Keratinocyte (primary cell): ENCODE measurements at regions not wholly inside any gene's neighbourhood (a gene's known extent, or its start where the extent isn't known, plus 50 kb on each side); places are given as distances from the start of the nearest gene placed in this dataset.

ENCODE experiments used
- EZH2 ChIP-seq: IDR thresholded peaks from one replicate; pipeline ENCODE4 v1.6.1; 2012; ENCODE audit warnings: inconsistent platforms, mild to moderate bottlenecking, low read length, moderate library complexity
- TF ChIP-seq, protein P1 (sequence below), 3 experiments: IDR thresholded peaks in 1 of 3; conservative IDR thresholded peaks in 1 of 3; optimal IDR thresholded peaks in 1 of 3; 2 replicates in 2 of 3; 3 replicates in 1 of 3; pipeline versions ENCODE3 to v1.5.1; 2011; ENCODE audit warnings: low read length in 3 of 3, mild to moderate bottlenecking in 3 of 3, moderate library complexity in 2 of 3, control low read depth in 1 of 3, inconsistent platforms in 1 of 3; ENCODE audit not compliant: insufficient read depth in 2 of 3; ENCODE audit errors: extremely low read depth in 1 of 3

DNA sequence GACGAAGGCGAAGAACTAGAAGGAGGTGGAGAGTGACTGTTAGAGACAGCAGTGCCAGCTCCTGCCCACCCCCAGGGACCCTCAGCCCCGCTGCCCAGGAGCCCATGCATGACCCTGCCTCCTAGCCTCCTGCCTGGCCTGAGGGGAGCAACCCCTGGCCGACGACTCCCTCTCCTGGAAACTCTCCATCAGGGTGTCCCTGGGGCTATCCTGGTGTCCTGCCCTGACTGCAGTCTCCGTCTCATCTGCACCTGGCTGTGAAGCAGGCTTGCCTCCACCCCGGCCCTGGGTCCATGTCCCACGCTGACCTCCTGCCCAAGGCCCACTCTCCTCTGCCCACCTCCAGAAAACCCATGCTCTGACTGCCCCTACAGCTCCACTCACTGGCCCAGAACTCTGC lies 120.2 kb downstream of the RPIA start:
- TF ChIP-seq, protein P1, sequence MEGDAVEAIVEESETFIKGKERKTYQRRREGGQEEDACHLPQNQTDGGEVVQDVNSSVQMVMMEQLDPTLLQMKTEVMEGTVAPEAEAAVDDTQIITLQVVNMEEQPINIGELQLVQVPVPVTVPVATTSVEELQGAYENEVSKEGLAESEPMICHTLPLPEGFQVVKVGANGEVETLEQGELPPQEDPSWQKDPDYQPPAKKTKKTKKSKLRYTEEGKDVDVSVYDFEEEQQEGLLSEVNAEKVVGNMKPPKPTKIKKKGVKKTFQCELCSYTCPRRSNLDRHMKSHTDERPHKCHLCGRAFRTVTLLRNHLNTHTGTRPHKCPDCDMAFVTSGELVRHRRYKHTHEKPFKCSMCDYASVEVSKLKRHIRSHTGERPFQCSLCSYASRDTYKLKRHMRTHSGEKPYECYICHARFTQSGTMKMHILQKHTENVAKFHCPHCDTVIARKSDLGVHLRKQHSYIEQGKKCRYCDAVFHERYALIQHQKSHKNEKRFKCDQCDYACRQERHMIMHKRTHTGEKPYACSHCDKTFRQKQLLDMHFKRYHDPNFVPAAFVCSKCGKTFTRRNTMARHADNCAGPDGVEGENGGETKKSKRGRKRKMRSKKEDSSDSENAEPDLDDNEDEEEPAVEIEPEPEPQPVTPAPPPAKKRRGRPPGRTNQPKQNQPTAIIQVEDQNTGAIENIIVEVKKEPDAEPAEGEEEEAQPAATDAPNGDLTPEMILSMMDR (optimal IDR thresholded peaks at IDR 0.05 in 1 of 3, IDR thresholded peaks at IDR 0.05 in 1 of 3, conservative IDR thresholded peaks at IDR 0.05 in 1 of 3; ENCODE audit: extremely low read depth in 1 of 3, insufficient read depth in 2 of 3, low read length in 3 of 3): no peak
- no peak for TF ChIP-seq EZH2
